Natural killer cell (primary cell): ENCODE measurements at regions not wholly inside any gene's neighbourhood (a gene's known extent, or its start where the extent isn't known, plus 50 kb on each side); places are given as distances from the start of the nearest gene placed in this dataset.

ENCODE experiments used
- ATAC-seq, 3 donors: fragments of 150-1000 bp in 2 of 3; fragments of 200-7000 bp in 1 of 3; cut with Tn5 transposase; 1 replicate in 1 of 3; 2 replicates in 2 of 3; pipeline ENCODE4 v1.10.0; 2021; ENCODE audit warnings: mild to moderate bottlenecking in 2 of 3, moderate library complexity in 2 of 3
- DNase-seq, 2 donors: peaks; one replicate each; pipeline versions ENCODE4 v3.0.0 to v3.0.0-alpha.2; 2013 to 2021; ENCODE audit warnings: mixed read lengths in 1 of 2
- H3K27ac ChIP-seq: one replicate; pipeline ENCODE4 v1.5.1; 2013; ENCODE audit warnings: mild to moderate bottlenecking, low read length
- H3K27me3 ChIP-seq: one replicate; pipeline ENCODE4 v1.6.1; 2013; ENCODE audit warnings: low read length; ENCODE audit not compliant: control insufficient read depth, insufficient read depth
- H3K36me3 ChIP-seq: one replicate; pipeline ENCODE4 v1.6.1; 2013; ENCODE audit warnings: low read length; ENCODE audit not compliant: control insufficient read depth, insufficient read depth
- H3K4me1 ChIP-seq: one replicate; pipeline ENCODE4 v1.6.1; 2013; ENCODE audit warnings: low read length; ENCODE audit not compliant: control insufficient read depth, insufficient read depth
- H3K4me3 ChIP-seq: one replicate; pipeline ENCODE4 v1.5.1; 2013; ENCODE audit warnings: low read length
- H3K9me3 ChIP-seq: one replicate; pipeline ENCODE4 v1.6.1; 2013; ENCODE audit warnings: low read length; ENCODE audit not compliant: control insufficient read depth, insufficient read depth
- H3K27ac Mint-ChIP-seq, 2 donors: one replicate each; pipeline ENCODE4 v1.8.0; 2022; ENCODE audit warnings: mild to moderate bottlenecking in 2 of 2, mixed read lengths in 2 of 2, moderate library complexity in 1 of 2
- H3K27me3 Mint-ChIP-seq, 2 donors: one replicate each; pipeline ENCODE4 v1.8.0; 2022; ENCODE audit warnings: low read depth in 2 of 2, mixed read lengths in 2 of 2
- H3K36me3 Mint-ChIP-seq: one replicate; pipeline ENCODE4 v1.8.0; 2022; ENCODE audit warnings: mixed read lengths
- H3K4me1 Mint-ChIP-seq, 2 donors: one replicate each; pipeline ENCODE4 v1.8.0; 2022; ENCODE audit warnings: mixed read lengths in 2 of 2
- H3K4me3 Mint-ChIP-seq: one replicate; pipeline ENCODE4 v1.8.0; 2022; ENCODE audit warnings: mild to moderate bottlenecking, moderate library complexity, mixed read lengths
- H3K9me3 Mint-ChIP-seq, 2 donors: one replicate each; pipeline ENCODE4 v1.8.0; 2022; ENCODE audit warnings: mixed read lengths in 2 of 2
- WGBS: methylation state at CpG from one replicate; pipeline ENCODE4 v1.1.7; 2013; ENCODE audit warnings: missing lambda C conversion rate; ENCODE audit not compliant: insufficient coverage; 5-methylcytosine and 5-hydroxymethylcytosine counted together
- intact Hi-C: fragments of 100-400 bp; cut with micrococcal nuclease; formaldehyde crosslinking; loops from one replicate; pipeline ENCODE4 v1.14.2; 2022
- TF ChIP-seq, protein P1 (sequence below): fragments of 200-600 bp; IDR thresholded peaks from one replicate; pipeline ENCODE4 v1.8.0; 2022; ENCODE audit warnings: antibody characterized with exemption

DNA sequence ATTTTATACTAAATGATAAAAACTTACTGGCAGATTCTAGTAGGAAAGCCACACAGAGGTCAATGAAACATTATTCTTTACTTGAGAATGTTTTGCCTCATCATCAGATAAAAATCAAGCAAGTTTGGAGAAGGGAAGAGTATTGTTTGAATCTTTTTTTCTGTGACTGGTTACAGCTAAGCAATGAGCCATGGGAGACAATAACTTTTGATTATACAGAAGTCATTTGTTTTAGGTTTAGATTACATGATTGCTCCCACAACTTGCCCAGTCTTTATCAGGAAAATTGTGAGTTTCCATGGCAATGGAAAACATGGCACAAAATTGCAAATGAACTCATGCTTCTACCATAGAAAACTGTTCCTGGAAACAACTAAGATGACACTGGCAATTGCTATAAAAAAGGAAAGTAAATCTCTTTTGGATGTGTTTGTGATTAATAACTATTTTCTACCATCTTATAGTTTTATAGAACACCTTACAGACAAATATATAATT, 476.8 kb downstream of the MBD2 start:
- DNase-seq (no peak), ATAC-seq (no peak)
- no peaks in the 10 kb centered on the region for H3K36me3 Mint-ChIP-seq
- H3K4me1 Mint-ChIP-seq: no peaks in the 10 kb centered on the region
- peaks cover 7 to 8% of the 10 kb centered on the region in 2 donors for H3K9me3 Mint-ChIP-seq
- Histone ChIP-seq H3K4me1 (no peaks in the 10 kb centered on the region), H3K27ac (no peak overlapping the region), H3K36me3 (no peaks in the 10 kb centered on the region), H3K9me3 (no peaks in the 10 kb centered on the region), H3K4me3 (no peak overlapping the region), H3K27me3 (no peaks in the 10 kb centered on the region)
- TF ChIP-seq, protein P1, sequence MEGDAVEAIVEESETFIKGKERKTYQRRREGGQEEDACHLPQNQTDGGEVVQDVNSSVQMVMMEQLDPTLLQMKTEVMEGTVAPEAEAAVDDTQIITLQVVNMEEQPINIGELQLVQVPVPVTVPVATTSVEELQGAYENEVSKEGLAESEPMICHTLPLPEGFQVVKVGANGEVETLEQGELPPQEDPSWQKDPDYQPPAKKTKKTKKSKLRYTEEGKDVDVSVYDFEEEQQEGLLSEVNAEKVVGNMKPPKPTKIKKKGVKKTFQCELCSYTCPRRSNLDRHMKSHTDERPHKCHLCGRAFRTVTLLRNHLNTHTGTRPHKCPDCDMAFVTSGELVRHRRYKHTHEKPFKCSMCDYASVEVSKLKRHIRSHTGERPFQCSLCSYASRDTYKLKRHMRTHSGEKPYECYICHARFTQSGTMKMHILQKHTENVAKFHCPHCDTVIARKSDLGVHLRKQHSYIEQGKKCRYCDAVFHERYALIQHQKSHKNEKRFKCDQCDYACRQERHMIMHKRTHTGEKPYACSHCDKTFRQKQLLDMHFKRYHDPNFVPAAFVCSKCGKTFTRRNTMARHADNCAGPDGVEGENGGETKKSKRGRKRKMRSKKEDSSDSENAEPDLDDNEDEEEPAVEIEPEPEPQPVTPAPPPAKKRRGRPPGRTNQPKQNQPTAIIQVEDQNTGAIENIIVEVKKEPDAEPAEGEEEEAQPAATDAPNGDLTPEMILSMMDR: no peak
- intact Hi-C loops: no loop called here
- H3K4me3 Mint-ChIP-seq: no peak overlapping the region
- H3K27ac Mint-ChIP-seq: no peak overlapping the region
- no peaks in the 10 kb centered on the region for H3K27me3 Mint-ChIP-seq

DNA sequence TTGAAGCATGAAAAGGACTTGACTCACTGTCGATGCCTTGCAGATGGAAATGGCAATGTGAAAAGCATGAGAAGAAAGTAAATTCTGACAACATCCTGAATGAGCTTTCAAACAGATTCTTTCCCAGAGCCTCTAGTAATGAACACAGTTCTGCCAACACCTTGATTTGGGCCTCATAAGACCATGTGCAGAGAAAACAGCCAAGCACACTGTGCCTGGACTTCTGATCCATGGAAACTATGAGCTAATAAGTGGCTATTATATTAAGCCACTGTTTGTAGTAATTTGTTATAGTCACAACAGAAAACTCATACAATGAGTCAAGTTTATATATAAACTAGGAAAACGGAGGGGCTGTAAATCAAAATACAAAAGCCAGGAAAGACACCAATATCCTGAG, 477.3 kb downstream of the MBD2 start:
- Histone ChIP-seq H3K27ac (no peak overlapping the region), H3K4me1 (no peaks in the 10 kb centered on the region), H3K9me3 (no peaks in the 10 kb centered on the region), H3K27me3 (no peaks in the 10 kb centered on the region), H3K4me3 (no peak overlapping the region), H3K36me3 (no peaks in the 10 kb centered on the region)
- DNase-seq: no peak
- Mint-ChIP-seq H3K27ac (no peak overlapping the region), H3K36me3 (no peaks in the 10 kb centered on the region), H3K9me3 (peaks cover 6 to 7% of the 10 kb centered on the region in 2 donors), H3K4me1 (no peaks in the 10 kb centered on the region), H3K27me3 (no peaks in the 10 kb centered on the region), H3K4me3 (no peak overlapping the region)
- intact Hi-C loops: no loop called here
- ATAC-seq: no peak
- TF ChIP-seq, protein P1: no peak
- 93% methylated on average over 1 of the region's 2 CpGs for WGBS

DNA sequence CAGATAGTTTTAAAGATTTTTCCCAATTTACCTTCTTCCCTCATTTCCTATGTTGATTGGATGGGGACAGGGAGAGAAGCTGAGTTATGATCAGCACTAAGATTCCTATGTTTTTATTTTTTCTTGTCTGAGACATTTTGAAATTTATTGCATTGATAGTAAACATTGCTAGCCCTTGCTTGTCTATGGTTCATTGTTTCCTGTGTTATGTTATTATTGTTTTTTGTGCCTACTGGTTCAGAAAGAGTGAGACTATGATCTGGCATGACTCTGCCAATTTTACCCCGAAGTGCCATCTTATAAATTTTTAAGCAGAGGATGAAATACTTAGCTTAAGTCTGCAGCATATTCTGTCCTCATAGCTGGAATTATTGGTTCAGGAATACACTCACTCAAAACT, 478.5 kb downstream of the MBD2 start:
- intact Hi-C loops: no loop called here
- Histone ChIP-seq H3K36me3 (no peaks in the 10 kb centered on the region), H3K27me3 (no peaks in the 10 kb centered on the region), H3K4me1 (no peaks in the 10 kb centered on the region), H3K4me3 (no peak overlapping the region), H3K9me3 (no peaks in the 10 kb centered on the region), H3K27ac (no peak overlapping the region)
- DNase-seq (no peak), ATAC-seq (no peak)
- Mint-ChIP-seq H3K27me3 (no peaks in the 10 kb centered on the region), H3K4me1 (no peaks in the 10 kb centered on the region), H3K36me3 (no peaks in the 10 kb centered on the region), H3K27ac (no peak overlapping the region), H3K9me3 (peaks cover 6 to 7% of the 10 kb centered on the region in 2 donors), H3K4me3 (no peak overlapping the region)
- TF ChIP-seq, protein P1: no peak
- 44% methylated on average over 1 of the region's 1 CpG for WGBS

DNA sequence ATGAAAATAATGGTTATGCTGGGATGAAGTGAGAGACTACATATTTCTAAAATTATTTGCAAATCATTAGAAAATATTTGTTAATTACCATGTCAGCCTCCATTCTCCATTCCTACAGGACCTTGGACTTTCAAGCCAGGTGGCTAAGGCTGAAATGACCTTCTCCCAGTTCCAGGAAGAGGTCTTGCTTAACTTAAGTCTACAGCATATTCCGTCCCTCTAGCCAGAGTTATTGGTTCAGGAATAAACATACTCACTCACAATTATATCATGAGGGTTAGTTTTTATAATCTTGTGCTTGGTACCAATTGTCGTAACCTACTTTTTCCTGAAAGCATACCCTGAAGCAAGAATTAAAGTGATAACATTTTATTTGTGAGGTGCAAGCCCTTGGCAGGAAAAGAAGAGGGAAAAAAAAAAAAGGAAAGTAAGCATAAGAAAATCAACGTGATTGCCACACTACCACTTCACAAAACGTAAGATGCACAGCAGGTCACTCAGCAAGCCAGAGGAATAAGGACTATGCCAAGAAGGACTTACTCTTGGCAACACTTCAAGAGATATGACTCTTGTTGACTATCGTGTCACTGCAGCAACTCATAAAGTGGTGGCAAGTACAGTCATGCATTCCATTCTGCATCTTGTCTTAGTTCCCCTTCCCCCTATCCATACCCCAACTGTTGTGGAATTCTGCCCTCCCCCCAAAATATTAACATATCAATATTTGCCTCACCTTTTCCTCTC, 479.1 kb downstream of the MBD2 start:
- Histone ChIP-seq H3K4me3 (no peak overlapping the region), H3K27me3 (no peaks in the 10 kb centered on the region), H3K4me1 (no peaks in the 10 kb centered on the region), H3K27ac (no peak overlapping the region), H3K9me3 (no peaks in the 10 kb centered on the region), H3K36me3 (no peaks in the 10 kb centered on the region)
- Mint-ChIP-seq H3K4me1 (no peaks in the 10 kb centered on the region), H3K27ac (no peak overlapping the region), H3K4me3 (no peak overlapping the region), H3K36me3 (no peaks in the 10 kb centered on the region), H3K27me3 (no peaks in the 10 kb centered on the region), H3K9me3 (peaks cover 5 to 6% of the 10 kb centered on the region in 2 donors)
- no peak for DNase-seq
- WGBS: 83% methylated on average over 4 of the region's 5 CpGs
- ATAC-seq: no peak
- intact Hi-C loops: no loop called here
- TF ChIP-seq, protein P1: no peak
